ENCODE measurements at regions not wholly inside any gene's neighbourhood (a gene's known extent, or its start where the extent isn't known, plus 50 kb on each side); places are given as distances from the start of the nearest gene placed in this dataset.

DNA sequence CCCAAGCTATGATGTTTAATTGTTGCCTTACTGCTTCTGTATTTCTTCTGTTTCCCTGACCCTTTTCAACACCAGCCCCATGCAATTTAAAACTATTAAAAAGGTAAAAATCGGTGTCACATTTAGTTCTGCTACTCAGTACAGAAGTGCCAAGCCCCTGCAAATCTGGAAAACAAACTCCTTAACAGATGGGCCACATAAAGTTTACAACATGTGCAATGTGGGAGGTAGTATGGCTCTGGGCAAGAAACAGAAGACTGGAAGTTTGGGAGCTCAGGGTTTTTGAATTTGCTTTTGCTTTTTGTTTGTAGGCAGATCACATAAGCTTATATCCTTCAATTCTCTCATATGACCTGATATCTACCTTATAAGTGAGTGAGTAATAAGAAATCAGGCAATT is 404.0 kb upstream of the ATP2B1 start:
- Histone ChIP-seq H3K4me3 (replicated peaks in 1 of 3; ENCODE audit: insufficient read depth in 1 of 3, low read depth in 1 of 3, low read length in 3 of 3) (no peak overlapping the region), H3K79me2 (ENCODE audit: control insufficient read depth, insufficient read depth, low read length) (no peaks in the 10 kb centered on the region), H3K27me3 (ENCODE audit: control insufficient read depth in 2 of 2, insufficient read depth in 2 of 2, low read length in 2 of 2) (no peaks in the 10 kb centered on the region), H2AFZ (ENCODE audit: low read depth, low read length) (no peak overlapping the region), H3K27ac (ENCODE audit: insufficient read depth, low read depth, low read length) (no peak overlapping the region), H4K20me1 (replicated peaks; ENCODE audit: control insufficient read depth, extremely low read depth, insufficient read depth, low read length) (no peaks in the 10 kb centered on the region), H3K9ac (replicated peaks; ENCODE audit: extremely low read depth, insufficient read depth, low read length) (no peak overlapping the region), H3K36me3 (ENCODE audit: control insufficient read depth in 2 of 2, extremely low read depth in 1 of 2, insufficient read depth in 2 of 2, low read length in 2 of 2) (no peaks in the 10 kb centered on the region), H3K9me3 (replicated peaks; ENCODE audit: control insufficient read depth, insufficient read depth, low read length) (no peaks in the 10 kb centered on the region), H3K9me1 (replicated peaks; ENCODE audit: control insufficient read depth, extremely low read depth, insufficient read depth, low read length) (no peaks in the 10 kb centered on the region), H3K4me1 (ENCODE audit: control insufficient read depth, extremely low read depth, insufficient read depth, low read length) (no peaks in the 10 kb centered on the region), H3K4me2 (ENCODE audit: insufficient read depth, low read length) (no peak overlapping the region)
- intact Hi-C loops (cut with micrococcal nuclease) (no loop called here), dilution Hi-C loops (cut with MboI; ENCODE audit: extremely low pct_ligation_motif_present, low sequenced_read_pairs) (no loop called here)
- POLR2A ChIA-PET, result no interaction called here
- no peak for DNase-seq (ENCODE audit: low read depth, low spot score)
- BruUV-seq (replicated peaks), result no TSS peak
- no peak for TF ChIP-seq EZH2 (IDR thresholded peaks at IDR 0.05; ENCODE audit: borderline replicate concordance, low read depth, low read length, severe bottlenecking)
- TF ChIP-seq JUN (IDR thresholded peaks at IDR 0.05; ENCODE audit: borderline replicate concordance, insufficient read depth, insufficient read length, low read depth), result no peak
- TF ChIP-seq FOS (IDR thresholded peaks at IDR 0.05; ENCODE audit: borderline replicate concordance, insufficient read depth, low read length), result no peak
- TF ChIP-seq POLR2AphosphoS5 (IDR thresholded peaks at IDR 0.05; ENCODE audit: insufficient read depth, low read depth, low read length), result no peak
- FAIRE-seq, result no peak
- CTCF ChIA-PET, result interaction anchor here (1.1 kb wide), 1 partner anchor 9 kb away, joined by 5 read pairs; no protein-coding TSS in a partner anchor

DNA sequence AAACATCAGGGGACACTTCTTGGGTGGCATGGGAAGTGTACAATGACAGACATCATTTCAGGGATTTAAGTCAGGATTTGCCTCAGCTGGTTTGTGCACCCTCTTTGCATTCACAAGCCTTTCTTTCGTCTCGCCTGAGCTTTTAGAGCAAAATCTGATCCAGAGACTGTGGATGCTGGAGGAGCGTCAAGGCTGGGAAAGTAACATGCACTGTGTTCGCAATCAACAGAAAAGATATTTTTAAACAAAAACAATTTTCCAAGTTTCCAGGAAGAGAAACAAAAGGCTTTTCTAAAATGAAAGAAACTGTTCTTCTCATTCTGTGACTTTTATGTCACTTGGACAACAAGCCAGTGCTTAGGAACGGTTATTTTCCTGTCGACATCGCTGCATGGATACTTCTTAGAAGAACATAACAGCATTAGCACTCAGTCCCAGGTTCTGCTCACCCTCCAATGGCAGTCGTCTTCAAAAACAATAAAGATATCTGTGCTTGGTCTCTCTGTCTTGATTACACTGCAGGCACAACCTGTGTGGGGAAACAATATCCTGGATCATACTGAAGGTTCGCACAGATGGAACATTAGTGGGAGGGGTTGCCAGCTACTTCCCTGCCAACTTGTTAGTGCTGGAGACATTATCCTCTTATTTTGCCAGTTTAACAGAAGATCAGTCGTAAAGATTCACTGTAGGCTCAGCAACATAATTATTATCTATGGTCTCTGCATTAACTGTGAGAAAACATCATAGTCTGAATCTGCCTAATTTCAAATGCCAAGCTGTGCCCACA is 403.3 kb upstream of the ATP2B1 start:
- no peak overlapping the region for H3K27ac ChIP-seq (ENCODE audit: insufficient read depth, low read depth, low read length)
- POLR2A ChIA-PET, result no interaction called here
- H3K9ac ChIP-seq (replicated peaks; ENCODE audit: extremely low read depth, insufficient read depth, low read length), result no peak overlapping the region
- no peaks in the 10 kb centered on the region for H3K9me1 ChIP-seq (replicated peaks; ENCODE audit: control insufficient read depth, extremely low read depth, insufficient read depth, low read length)
- no peak overlapping the region for H3K4me2 ChIP-seq (ENCODE audit: insufficient read depth, low read length)
- no peak for TF ChIP-seq MYC (IDR thresholded peaks at IDR 0.05; ENCODE audit: low read depth, low read length)
- TF ChIP-seq FOS (IDR thresholded peaks at IDR 0.05; ENCODE audit: borderline replicate concordance, insufficient read depth, low read length), result no peak
- no peak for TF ChIP-seq JUN (IDR thresholded peaks at IDR 0.05; ENCODE audit: borderline replicate concordance, insufficient read depth, insufficient read length, low read depth)
- TF ChIP-seq POLR2AphosphoS5 (IDR thresholded peaks at IDR 0.05; ENCODE audit: insufficient read depth, low read depth, low read length), result no peak
- TF ChIP-seq, protein P1, sequence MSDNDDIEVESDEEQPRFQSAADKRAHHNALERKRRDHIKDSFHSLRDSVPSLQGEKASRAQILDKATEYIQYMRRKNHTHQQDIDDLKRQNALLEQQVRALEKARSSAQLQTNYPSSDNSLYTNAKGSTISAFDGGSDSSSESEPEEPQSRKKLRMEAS (IDR thresholded peaks at IDR 0.05; ENCODE audit: insufficient read depth, insufficient read length), result no peak
- TF ChIP-seq, protein P2, sequence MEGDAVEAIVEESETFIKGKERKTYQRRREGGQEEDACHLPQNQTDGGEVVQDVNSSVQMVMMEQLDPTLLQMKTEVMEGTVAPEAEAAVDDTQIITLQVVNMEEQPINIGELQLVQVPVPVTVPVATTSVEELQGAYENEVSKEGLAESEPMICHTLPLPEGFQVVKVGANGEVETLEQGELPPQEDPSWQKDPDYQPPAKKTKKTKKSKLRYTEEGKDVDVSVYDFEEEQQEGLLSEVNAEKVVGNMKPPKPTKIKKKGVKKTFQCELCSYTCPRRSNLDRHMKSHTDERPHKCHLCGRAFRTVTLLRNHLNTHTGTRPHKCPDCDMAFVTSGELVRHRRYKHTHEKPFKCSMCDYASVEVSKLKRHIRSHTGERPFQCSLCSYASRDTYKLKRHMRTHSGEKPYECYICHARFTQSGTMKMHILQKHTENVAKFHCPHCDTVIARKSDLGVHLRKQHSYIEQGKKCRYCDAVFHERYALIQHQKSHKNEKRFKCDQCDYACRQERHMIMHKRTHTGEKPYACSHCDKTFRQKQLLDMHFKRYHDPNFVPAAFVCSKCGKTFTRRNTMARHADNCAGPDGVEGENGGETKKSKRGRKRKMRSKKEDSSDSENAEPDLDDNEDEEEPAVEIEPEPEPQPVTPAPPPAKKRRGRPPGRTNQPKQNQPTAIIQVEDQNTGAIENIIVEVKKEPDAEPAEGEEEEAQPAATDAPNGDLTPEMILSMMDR (IDR thresholded peaks at IDR 0.05; ENCODE audit: extremely low read depth in 1 of 2, insufficient read depth in 1 of 2, low read depth in 1 of 2, low read length in 2 of 2), result no peak
- no peak for TF ChIP-seq GATA2 (IDR thresholded peaks at IDR 0.05; ENCODE audit: insufficient read depth, insufficient read length, low read depth, low read length)
- no peak for TF ChIP-seq POLR2A (IDR thresholded peaks at IDR 0.05; ENCODE audit: low read depth, low read length)
- TF ChIP-seq EZH2 (IDR thresholded peaks at IDR 0.05; ENCODE audit: borderline replicate concordance, low read depth, low read length, severe bottlenecking), result no peak
- no peak for FAIRE-seq
- H3K4me3 ChIP-seq (replicated peaks in 1 of 3; ENCODE audit: insufficient read depth in 1 of 3, low read depth in 1 of 3, low read length in 3 of 3), result no peak overlapping the region
- no peaks in the 10 kb centered on the region for H4K20me1 ChIP-seq (replicated peaks; ENCODE audit: control insufficient read depth, extremely low read depth, insufficient read depth, low read length)
- no peaks in the 10 kb centered on the region for H3K9me3 ChIP-seq (replicated peaks; ENCODE audit: control insufficient read depth, insufficient read depth, low read length)
- no peaks in the 10 kb centered on the region for H3K27me3 ChIP-seq (ENCODE audit: control insufficient read depth in 2 of 2, insufficient read depth in 2 of 2, low read length in 2 of 2)
- H3K36me3 ChIP-seq (ENCODE audit: control insufficient read depth in 2 of 2, extremely low read depth in 1 of 2, insufficient read depth in 2 of 2, low read length in 2 of 2), result no peaks in the 10 kb centered on the region
- no peaks in the 10 kb centered on the region for H3K4me1 ChIP-seq (ENCODE audit: control insufficient read depth, extremely low read depth, insufficient read depth, low read length)
- CTCF ChIA-PET, result interaction anchor here (1.0 to 1.5 kb wide), 4 partner anchors 9 to 208 kb away, joined by 3 to 6 read pairs (median 4); no protein-coding TSS in a partner anchor
- dilution Hi-C loops (cut with MboI; ENCODE audit: extremely low pct_ligation_motif_present, low sequenced_read_pairs) (no loop called here), intact Hi-C loops (cut with micrococcal nuclease) (no loop called here)
- no peak for DNase-seq (ENCODE audit: low read depth, low spot score)
- no peak overlapping the region for H2AFZ ChIP-seq (ENCODE audit: low read depth, low read length)
- no peaks in the 10 kb centered on the region for H3K79me2 ChIP-seq (ENCODE audit: control insufficient read depth, insufficient read depth, low read length)
- BruUV-seq (replicated peaks), result no TSS peak
